GM12874 (cell line): ENCODE measurements at regions not wholly inside any gene's neighbourhood (a gene's known extent, or its start where the extent isn't known, plus 50 kb on each side); places are given as distances from the start of the nearest gene placed in this dataset.

ENCODE experiments used
- CTCF ChIP-seq: IDR thresholded peaks from 2 replicates; pipeline ENCODE4 v1.5.1; 2011; ENCODE audit warnings: low read depth, mild to moderate bottlenecking, control low read depth, low read length, moderate library complexity; ENCODE audit not compliant: insufficient read depth

- TF ChIP-seq CTCF: no peak
Measured at GRCh38 chr11:70019576-70020011, 58.5 kb upstream of the ANO1 start.

- TF ChIP-seq CTCF: no peak
Measured at GRCh38 chr11:70020336-70021214, 57.5 kb upstream of the ANO1 start.

GRCh38 chr11:70021586-70021985 lies 56.5 kb upstream of the ANO1 start:
- no peak for TF ChIP-seq CTCF

- TF ChIP-seq CTCF: no peak
Measured at GRCh38 chr11:70024036-70024772, 53.9 kb upstream of the ANO1 start.

- TF ChIP-seq CTCF: no peak
Measured at GRCh38 chr11:70024773-70025045, 53.4 kb upstream of the ANO1 start.

GRCh38 chr11:70025308-70025707 lies 52.8 kb upstream of the ANO1 start:
- TF ChIP-seq CTCF: no peak

GRCh38 chr11:70026012-70026411 lies 52.1 kb upstream of the ANO1 start:
- no peak for TF ChIP-seq CTCF
